GM21786 (cell line): ENCODE measurements at regions not wholly inside any gene's neighbourhood (a gene's known extent, or its start where the extent isn't known, plus 50 kb on each side); places are given as distances from the start of the nearest gene placed in this dataset.

ENCODE experiments used
- ATAC-seq: cut with Tn5 transposase; IDR thresholded peaks from one replicate; pipeline ENCODE4 v1.9.1; 2021; ENCODE audit not compliant: unreplicated experiment

DNA sequence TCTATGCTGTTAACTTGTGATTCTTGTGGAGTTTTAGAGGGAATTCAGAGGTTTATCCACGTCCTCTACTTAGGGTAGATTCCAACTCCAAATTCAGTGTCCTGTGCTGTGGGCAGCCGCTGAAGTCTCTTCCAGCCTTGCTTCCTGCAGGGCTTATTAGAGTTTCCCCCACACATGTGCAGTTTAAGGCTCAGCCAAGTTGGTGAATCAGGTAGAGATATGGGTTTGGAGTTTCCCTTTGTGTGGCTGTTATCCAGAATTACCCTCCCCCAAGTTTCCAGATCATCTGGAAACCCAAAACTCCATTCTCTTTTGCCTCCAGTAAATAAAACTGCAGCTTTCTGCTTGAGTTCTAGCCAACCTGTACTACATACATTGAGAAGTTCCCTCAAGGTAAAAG is 853.7 kb downstream of the GALC start:
- no peak for ATAC-seq

DNA sequence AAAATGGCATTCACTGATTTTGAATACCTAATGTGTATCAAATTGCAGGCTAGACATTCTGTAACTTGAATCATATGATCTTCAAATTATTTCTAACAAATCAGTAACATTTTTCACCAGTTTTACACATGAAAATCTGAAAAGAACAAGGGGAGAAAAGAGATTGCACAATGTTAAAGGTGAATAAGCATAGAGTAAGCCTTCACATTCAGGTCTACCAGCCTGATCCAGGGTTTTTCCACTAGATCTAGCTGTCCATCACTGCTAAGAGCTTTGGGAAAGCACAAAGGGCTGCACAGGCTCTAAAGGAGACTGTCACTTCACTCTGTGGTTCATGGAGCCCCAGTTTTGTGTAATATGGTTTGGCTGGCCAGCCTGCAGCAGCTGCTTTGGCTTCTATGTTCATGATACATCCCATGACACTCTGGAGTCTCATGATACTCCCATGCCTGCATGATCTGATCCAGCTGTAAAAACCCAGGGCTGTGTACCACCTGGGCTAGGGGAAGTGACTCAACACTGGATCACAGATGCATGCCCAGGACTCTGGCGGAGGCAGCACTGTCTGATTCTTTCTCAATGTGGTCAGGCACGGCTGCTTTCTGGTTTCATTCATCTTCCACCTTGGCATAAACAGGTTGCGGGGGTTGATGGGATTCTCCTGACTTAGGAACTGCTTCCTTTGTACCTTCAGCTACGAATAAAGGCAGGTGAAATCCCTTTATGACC is 859.7 kb downstream of the GALC start:
- ATAC-seq = no peak

DNA sequence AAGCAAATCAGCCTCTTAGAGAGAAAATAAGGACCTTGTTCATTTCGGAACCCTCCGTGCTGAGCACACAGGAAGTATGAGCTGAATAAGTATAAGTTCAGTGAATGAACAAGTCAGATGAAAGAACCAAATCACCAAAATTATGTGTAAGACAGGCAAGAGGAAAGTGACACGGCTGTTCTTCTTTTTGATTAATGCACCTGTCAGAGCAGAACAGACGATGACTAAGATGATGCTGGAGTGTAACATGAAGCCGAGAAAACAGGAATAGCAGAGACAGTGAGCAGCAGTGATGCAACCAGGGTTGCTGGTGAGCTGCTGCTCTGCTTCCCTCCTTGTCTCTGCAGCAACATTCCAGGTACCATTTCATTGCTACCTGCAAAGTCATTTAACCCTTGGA is 861.1 kb downstream of the GALC start:
- no peak for ATAC-seq

DNA sequence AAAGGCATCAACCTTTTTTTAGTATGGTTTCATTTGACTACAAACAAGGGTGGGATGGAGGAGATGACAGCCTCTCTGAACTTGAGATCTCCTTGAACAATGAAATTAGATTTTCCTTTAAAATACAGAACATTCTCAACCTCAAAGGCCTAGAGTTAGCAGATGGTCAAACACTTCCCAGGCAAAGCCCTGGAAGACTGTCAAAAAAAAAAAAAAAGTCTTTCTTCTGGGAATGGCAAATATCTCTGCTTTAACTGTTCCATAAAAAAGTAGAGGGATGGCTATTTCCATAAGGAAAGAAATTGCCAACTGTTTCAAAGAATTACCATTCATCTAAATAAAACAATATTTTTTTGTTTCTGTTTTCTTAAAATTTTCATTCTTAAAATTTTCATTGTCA is 870.8 kb downstream of the GALC start:
- ATAC-seq = no peak

DNA sequence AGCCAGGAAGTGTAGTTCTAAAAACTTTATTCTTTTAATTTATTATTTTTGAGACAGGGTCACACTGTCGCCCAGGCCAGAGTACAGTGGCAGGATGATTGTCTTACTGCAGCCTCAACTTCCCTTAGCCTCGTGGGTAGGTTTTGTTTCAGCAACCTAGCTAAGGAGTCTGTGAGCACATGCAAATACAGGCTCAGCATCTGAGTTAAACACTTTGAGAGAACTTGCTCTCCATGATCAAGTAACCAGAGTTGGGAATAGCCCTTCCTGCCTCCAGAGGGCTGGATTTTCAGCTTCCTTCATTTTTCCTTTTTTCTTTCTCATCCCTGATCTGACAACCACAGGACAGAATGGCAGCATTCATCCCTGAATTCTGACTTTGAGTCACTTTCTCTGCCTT is 871.3 kb downstream of the GALC start:
- no peak for ATAC-seq

DNA sequence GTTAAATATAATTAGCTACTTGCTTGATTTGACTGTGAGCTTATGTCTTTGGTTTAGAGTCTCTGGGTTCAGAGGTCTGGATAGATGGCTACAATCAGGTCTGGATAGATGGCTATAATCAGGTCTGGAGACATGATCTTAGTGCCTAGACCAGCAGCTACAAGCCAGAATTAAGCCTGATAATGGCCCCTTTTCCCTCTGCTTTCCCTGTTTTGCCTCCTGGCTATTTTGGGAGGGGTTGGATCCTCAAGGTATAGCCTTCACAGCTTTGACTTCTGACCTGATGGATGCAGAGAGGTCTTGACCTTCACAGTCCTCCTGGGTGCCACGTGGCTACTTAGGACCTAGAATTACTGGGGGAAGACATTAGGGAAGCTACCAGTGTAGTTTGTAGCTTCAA is 877.7 kb downstream of the GALC start:
- no peak for ATAC-seq

DNA sequence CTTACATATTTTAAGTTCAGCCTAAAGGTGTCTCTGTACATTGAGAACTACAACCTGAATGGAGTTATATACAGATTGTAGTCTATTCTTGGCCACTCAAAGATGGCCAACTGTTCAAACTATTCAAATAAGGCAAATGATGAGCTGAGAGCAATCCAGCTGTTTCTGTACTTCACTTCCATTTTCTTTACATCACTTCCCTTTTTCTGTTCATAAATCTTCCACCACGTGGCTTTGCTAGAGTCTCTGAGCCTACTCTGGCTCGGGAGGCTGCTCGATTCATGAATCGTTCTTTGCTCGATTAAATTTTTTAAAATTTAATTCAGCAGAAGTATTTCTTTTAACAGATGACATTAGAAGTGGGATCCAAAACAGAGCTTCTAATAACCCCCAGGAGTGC is 879.7 kb downstream of the GALC start:
- ATAC-seq = no peak

DNA sequence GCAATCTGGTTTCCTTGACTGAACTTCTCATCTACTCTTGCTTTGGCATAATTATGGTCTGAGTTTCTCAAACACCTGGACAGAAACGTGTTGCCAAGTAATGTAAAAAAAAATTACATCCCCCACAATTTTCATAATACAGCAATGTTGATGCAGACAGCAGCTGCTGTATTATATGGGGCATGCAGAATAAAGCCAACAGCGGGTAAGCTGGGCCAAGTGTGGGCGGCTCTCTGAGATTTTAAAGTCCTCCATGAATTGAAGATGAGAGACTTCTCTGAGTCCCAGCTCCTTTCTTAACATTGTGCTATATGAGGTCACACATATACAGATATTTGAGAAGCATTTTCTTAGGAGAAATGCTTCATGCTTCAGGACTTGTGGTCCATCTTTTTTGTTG is 881.2 kb downstream of the GALC start:
- no peak for ATAC-seq

DNA sequence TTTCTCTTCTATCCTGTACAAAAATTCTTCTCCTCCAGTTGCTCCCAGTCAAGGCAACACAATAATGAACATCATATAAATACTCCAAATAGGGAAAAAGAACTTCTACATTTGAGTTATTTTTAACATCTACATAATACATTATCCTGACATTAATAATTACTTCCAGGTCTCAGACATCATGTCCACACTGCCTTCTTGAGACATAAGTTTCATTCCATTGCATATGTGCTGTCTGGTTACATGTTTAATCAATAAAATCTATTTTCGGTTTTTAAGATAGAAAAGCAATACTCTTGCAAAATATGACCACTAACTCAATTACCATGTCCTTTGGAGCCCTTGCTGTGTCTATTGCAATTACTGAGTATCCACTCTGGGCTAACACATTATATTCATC is 881.9 kb downstream of the GALC start:
- no peak for ATAC-seq

DNA sequence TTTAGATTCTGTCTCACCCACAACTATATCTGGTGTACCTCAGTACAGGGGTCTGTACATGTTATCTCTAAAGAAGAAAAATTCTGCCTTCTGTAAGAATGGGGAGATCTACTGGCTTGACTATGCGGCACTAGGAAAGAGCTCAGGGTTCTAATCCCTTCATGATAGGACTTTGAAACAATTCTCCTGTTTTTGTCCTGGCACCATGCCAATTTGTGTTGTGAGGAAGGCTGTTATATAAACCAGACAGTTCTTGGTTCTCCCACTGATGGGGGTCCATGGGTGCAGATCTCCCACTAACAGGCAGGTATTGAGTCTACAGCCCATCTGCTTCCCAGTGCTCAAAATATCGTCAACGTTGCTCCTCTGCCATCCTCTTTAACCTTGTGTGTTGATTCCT is 883.7 kb downstream of the GALC start:
- ATAC-seq = no peak

DNA sequence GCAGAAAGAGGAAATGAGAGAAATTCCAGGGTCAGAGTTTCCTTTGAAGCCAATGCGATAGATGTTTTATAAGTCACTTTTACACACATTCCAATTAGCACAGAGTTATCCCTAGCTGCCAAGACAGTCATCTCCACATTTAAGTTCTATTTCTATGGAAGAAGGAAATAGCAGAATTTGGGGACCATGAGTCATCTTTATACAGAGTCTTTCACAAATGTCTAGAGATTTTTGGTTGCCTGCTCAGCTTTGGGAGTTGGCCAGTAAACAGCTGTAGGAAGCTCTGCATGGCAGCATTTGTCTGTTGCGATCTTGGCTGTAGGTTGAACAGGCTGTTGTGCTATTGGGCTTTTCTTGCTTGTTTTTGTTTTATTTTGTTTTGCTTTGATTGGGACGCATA is 884.3 kb downstream of the GALC start:
- ATAC-seq = no peak

DNA sequence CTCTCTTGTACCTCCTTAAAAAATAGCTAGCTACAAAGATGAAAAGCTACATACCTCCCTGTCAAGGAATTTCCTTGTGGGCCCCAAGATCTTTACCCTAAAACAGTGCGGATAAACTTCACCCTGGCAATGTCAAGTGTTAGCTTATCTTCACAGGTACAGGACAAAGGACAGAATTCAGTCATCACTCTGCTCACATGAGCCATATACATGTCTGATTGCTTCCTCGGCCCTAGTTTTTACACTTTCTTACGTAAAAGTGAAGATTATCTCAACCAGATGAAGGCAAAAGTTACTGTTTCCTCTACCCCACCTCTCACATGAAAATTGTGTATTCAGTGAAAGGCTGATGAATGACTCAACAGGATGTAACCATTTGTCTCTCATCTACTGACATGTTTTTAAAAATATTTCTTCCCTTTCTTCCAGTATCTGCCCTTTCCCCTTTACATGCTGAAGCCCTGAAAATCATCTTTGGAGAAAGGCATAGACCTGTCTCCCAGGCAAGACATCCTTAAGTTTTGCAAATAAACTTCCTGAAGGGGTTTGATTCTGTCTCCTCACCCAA is 890.1 kb downstream of the GALC start:
- no peak for ATAC-seq

DNA sequence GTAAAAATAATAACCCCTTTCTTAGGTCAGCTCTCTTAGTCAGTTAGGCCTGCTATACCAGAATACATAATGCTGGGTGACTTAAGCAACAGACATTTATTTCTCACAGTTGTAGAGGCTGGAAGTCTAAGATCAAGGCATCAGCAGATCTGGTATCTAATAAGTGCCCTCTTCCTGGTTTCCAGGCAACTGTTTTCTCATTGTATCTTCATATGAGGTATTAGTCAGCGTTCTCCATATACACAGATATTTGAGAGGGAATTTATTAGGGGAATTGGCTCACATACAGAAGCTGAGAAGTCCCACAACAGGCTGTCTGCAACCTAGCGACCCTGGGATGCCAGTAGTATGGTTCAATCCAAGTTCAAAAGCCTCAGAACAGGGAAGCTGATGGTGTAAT is 896.0 kb downstream of the GALC start:
- no peak for ATAC-seq

DNA sequence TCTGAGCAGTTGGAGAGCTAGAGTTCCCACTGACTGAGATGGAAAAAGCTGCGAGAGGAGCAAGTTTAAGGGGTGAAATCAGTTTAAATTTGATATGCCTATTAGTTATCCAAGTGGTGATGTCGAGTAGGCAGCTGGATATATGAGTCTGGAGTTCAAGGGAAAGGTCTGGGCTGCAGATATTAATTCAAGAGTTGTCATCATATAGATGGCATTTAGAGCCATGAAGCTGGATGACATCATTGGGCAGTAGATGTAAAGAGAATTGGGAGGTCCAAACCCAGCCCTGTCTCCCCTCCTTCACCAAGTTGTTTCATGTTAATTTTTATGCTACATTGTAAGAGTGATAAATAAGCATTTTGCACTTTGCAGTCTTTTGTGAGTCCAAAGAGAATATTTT is 898.1 kb downstream of the GALC start:
- ATAC-seq = no peak

DNA sequence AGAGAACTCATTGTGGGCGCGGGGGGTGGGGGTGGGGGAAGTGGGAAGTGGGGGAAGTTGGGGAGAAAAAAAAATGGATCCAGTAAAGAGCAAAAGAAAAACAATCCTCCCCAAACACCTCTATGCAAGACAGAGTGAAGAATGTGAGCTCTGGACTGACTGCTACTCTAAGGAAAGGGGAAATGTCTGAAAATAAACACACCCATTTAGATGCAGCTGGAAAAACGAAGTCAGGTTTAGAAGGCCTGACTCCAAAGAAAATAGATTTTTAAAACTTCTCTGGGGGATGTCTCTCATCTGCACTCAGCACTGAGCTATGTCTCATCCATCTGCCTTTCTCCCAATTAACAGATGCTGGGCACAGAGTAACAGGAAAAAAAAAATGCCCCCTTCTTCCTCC is 904.4 kb downstream of the GALC start:
- ATAC-seq = no peak

DNA sequence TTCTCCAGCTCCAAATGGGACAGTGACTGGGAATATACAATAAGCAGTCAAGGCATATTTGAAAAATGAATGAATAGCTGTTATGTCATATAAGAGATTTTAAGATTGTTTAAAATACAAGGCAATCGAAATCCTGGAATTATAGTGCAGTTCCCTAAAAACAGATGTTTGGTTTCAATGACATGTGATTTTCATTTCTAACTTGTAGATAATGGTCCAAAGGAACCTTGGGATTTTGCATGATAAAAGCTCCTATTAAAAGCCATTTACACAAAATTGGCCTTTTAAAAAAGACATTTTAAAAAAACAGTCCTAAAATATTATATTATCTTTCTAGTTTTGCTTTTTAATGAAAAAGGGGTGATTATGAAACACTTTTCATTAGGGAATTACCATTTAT is 905.1 kb downstream of the GALC start:
- no peak for ATAC-seq

DNA sequence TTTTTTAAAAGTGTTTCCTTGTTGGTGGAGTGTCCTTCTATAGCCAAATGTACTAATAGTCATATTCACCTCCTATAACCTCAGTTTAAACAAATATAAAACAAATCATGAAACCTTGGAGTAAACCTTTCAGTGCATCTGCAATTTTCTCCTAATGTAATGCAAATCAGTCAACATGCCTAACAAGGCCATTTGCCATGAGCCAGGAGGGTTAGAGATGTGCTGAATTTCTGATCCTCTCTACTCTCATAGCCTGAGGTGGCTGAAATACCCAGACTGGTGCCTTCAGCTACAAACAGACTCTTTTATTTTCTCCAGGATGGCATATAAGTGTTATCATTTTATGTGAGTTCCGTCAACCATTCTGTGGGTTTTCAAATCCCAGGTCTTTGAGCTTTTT is 908.1 kb downstream of the GALC start:
- no peak for ATAC-seq

DNA sequence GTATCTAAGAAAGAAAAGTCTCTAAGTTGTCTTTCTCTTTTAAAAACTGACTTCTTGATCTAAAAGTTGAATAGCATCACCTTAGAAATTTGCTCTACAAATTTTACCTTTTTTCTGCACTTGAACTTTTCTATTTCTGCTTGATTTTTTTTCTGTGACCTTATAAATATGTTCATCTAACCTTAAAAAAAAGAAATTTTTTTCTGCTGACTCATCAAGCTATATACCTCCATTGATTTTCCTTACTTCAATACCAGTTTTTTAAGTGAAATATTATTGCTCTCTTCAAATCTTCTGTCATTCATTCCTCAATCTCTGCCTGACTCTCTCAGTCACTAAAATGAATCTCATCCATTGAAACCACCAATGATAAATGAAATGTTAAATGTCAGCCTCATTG is 910.1 kb downstream of the GALC start:
- ATAC-seq = no peak

DNA sequence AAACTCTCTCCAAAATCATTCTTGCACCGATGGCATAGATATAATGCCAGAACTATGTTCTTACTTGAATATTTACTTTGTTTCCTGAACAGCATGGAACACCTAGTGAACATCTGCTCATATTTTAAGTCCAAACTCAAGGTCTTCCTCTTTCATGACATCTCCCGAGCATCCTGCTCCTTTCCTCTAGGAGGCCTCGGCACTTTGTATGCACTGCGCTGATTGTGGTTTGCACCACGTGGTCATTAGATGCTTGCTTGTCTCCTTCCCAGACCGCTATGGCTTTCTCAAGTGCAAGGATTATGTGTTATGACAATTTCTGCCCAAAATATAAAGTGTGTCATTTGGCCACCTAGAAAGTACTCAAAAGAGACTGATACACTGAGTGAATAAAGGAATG is 912.0 kb downstream of the GALC start:
- no peak for ATAC-seq

DNA sequence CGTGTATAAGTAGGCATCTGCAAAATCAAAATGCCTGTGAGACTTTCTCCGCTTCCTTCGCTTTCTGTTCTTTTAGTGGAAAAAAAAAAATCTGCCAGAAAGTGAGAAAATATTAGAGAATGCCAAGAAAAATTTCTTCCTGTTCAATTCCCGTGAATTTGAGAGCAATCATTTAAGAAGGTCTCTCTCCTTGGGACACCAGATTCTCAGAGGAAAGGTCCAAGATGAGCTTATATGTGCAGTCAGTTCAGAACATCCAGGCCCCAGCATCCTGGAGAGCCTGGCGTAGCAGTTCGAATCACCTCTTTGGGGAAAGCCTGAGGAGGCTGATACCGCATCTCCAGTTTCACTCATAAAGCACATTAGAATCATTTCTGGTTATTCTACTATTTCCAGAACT is 912.8 kb downstream of the GALC start:
- ATAC-seq = no peak

DNA sequence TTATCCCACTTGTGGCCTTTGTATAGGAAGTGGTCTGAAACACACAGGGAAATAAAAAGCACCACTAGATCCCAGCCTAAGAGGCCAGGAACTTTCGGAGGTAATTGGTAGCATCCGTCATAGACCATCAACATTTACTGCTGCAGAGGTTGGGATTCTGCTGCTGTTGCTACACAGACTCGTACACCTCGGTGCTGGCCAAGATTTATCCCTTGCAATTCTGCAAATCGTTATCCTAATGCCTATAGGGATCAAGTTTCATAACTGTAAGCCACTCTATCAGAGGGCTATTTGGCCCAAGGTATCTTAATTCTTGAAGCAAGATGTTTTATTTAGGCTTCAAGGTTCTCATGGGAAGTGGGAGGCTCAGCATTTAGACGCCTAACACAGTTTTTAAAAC is 913.6 kb downstream of the GALC start:
- ATAC-seq = no peak

DNA sequence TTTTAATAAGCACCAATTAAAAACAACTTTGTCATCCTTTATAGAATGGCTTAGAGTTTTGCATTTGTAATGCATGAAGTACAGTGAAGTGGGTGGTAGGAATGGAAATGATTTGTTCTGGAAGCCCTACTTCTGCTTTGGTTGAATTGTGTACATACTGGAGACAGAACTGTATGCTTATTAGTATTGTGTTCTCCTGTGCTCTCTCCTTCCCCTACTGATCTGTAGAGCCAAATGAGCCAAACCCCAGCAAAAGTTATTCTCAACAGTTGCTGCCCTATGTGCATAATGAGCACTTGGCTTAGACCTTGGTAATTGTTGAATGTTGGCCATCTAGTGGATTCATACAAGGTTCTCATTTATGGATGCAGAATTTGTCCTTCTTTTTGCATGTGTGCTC is 916.1 kb downstream of the GALC start:
- ATAC-seq = no peak

DNA sequence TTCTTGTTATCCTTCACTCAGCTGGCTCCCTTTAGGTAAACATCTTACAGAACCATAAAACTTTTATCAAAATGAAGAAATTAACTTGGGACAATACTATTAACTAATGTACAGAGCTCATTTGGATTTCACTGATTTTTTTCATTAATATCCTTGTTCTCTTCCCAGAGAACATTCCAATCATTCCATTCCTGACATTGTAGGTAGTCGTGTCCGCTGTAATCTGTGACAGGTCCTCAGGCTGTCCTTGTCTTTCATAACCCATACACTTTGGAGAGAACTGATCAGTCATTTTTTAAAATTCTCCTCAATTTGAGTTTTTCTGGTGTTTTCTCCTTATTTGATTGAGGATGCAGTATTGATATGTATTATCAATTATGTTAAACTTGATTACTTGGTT is 916.8 kb downstream of the GALC start:
- no peak for ATAC-seq
